Head of caudate nucleus (tissue), 42 donors: ENCODE measurements at regions not wholly inside any gene's neighbourhood (a gene's known extent, or its start where the extent isn't known, plus 50 kb on each side); places are given as distances from the start of the nearest gene placed in this dataset.

Source experiments
- DNase-seq, 42 donors: peaks; one replicate each; pipeline versions ENCODE4 v3.0.0 to v3.0.0-alpha.2; 2020 to 2021; ENCODE audit warnings: mixed read lengths in 7 of 42
- intact Hi-C: fragments of 100-400 bp; cut with DNase I; formaldehyde crosslinking; loops from one replicate; pipeline ENCODE4 v1.15.0; 2022

DNA sequence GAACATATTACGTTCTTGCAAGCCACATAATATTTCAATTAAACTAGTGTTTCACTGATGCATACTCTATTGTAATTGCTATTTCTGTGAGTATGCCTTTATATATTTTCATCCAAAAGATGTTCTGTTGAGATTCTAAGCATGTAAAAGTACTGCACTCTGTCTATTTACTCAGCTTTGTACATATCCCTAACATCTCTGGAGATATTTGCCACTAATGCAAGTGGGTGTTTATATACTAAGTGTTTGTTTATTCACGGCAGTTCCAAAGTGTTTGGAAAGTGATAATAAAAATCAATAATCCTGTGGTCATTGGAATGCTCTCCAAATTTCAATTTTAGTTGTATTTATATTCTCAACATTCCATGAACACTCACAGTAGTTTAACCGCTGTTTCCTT lies 1989.0 kb downstream of the C4orf33 start:
- intact Hi-C loops, result no loop called here
- DNase-seq, result no peak

DNA sequence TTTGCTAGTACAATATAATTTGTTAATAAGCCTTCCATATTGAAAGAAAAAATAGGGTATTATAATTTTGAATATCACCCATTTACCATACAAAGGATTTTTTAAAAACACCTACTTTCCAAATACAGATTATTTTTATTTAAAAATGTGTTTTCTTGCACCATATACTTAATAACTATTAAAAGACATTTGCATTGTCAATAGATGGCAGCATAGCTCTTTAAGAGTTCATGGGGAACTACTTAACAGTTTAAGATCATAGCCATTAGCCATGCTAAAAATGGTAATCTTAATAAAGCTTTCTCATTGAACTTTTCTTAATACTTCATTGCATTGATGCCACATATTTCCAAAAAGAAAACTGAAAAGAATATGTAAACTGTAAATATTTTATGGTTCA lies 1995.9 kb downstream of the C4orf33 start:
- intact Hi-C loops, result no loop called here

DNA sequence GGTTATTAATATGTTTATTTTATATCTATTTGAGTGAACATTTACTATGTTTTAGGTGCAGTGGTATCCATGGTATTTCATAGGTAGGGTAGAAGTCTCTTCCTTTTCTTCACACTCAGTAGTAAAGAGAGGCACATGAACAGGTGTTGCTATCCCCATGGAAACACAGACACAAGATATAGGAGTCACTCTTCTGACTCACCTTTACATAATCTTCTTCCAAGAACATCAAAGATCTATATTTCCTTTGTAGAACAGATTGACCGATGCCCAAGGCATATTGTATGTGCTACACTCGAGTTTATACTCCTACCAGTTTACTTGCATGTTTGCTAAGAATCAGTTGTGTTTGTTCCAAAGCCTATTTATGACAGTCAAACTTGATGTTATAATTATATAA lies 1997.4 kb downstream of the C4orf33 start:
- intact Hi-C loops, result no loop called here
- DNase-seq, result no peak

More for the DNA sequence above, 1995.9 kb downstream of the C4orf33 start:
- DNase-seq, result no peak

DNA sequence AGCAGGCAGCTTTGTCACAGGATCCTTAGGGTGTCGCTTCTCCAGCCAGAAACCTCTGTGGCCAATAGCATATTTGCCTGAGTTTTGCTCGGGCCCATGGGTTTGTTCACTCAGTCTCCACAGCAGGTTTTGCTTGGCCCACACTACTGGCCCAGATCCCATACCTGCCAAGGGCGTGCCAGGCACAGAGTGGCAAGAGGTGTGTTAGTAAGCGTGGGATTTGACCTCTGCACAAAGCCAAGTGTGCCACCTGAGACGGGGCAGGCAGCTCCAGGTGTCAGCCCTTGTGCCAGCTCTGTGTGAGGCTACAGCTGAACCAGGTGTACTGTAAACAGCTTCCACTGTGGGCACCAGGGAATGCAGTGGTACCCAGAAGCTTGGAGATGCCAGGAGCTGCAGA lies 2003.0 kb downstream of the C4orf33 start:
- no peak for DNase-seq
- intact Hi-C loops, result no loop called here

DNA sequence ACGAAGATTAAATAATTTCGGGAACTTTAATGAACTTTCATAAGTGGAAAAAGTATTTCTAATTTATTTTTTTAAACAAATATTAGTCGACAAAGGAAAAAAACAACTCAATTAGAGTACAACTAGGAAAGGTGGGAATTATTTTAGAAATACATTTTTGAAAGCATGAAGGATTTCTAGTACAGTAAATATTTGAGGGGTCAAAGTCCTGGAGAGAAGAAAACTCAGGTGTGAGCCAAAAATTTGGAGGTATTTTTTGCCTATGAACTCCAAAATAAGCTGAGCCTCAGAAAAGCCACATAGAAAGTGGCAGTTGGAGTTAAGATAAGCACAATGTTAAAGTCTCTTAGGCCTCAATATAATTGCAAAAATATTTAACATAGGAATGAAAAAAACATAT lies 2017.3 kb downstream of the C4orf33 start:
- intact Hi-C loops, result no loop called here
- no peak for DNase-seq

DNA sequence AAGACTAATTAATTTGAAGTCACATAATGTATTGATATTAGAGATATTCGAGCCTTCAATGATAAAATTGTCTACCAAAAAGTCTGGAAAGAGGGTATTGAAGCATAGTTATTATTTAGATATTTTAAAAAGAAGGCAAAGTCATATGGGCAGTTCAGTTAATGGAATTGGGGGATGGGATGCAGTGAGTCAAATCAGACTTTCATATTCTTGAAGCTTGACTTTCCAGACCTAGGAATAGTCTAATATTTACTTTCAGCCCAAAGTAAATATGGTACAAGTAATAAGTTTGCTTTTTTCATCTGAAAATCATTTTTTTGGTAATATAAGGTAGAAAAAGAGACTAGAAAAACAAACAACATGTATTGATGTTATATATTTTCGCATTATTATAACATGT lies 2017.8 kb downstream of the C4orf33 start:
- no peak for DNase-seq
- intact Hi-C loops, result no loop called here

DNA sequence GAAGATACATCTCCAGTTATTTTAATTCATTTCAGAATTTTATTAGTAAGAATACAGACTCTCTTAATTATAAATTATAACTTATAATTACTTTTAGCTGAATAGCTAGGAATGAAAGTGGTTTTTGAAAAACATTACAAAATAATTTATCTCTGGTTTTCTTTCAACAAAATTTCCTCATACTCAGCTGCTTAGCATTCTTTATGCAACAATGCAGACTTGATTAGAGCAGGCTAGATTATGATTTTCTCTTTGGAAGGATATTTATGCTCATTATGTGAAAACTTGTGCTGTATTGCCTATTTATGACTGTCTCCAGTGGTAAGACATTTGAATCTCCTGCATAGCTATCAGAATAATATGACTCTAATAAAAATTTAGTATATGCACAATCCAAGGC lies 2023.7 kb downstream of the C4orf33 start:
- no peak for DNase-seq
- intact Hi-C loops, result no loop called here

DNA sequence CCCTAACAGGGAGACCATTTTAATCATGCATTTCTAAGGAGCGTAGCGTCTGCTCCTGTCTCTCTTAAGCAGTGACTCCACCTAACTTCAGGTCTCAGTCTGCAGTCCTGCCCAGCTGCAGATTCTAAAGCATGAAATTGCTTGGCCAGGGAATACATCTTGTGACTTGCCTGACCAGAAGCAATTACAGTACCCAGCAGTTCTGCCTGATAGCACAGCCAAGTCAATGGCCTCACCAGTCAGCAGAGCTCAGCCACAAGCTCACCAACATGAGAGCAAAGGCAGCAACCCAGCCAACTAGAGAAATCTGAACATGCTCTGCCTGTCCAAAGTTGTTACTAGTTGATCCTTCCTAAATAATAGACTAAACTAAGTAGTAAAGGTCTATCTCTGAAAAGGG lies 2011.9 kb upstream of the PCDH10 start:
- DNase-seq, result no peak
- intact Hi-C loops, result no loop called here

DNA sequence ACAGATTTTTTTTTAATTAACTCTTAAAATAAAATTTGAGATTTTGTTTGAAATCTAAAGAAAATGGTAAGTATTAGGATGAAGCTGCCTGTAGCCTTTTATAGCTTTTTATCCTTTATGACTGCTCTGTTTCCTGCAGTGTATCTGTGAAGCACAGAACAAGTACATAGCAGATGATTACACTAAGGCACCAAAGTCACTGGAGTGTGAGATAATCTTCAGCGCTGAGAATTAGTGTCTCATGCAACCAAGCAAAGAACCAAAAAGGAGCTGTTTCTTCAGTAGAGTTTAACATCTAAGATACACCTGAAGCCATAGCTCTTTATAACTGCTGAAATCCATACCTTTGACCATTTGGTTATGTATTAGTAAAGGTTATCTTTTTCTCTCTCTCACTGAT lies 1989.8 kb upstream of the PCDH10 start:
- no peak for DNase-seq
- intact Hi-C loops, result no loop called here

DNA sequence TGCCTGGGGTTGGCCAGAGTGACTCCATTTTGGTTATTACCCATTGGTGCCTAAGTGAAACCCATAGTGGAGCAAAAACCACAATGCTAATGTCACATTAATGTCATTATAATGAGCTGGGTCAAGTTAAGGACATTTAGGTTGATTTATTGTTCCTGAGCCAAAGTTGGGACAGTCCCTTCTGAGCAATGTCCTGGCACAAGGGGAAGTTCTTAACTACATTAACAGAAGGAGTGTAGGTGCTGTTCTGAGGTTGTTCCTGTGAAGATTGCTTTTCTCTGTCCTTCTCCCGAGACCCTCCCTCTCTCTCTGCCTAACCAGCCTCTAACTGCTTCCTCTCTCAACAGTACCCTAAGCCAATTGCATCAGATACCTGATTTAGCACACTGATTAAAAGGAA lies 1956.8 kb upstream of the PCDH10 start:
- no peak for DNase-seq
- intact Hi-C loops, result no loop called here

DNA sequence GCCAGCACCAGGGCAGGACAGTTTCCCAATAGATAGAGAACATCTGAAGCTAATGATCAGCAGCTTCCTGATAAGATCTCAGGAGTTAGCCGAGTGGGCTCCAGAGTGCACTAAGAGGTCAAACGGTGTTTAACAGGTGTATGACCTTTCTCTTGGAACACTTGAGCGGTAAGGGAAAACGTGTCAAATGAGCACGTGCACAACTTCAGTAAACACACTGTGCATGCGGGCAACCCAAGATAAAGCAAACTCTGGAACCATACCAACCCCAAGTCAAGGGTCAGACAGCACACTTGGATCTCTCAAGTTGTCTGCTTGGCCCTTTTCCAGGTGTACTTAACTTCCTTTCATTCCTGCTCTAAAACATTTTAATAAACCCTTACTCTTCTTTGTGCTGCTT lies 1941.5 kb upstream of the PCDH10 start:
- no peak for DNase-seq
- intact Hi-C loops, result no loop called here

DNA sequence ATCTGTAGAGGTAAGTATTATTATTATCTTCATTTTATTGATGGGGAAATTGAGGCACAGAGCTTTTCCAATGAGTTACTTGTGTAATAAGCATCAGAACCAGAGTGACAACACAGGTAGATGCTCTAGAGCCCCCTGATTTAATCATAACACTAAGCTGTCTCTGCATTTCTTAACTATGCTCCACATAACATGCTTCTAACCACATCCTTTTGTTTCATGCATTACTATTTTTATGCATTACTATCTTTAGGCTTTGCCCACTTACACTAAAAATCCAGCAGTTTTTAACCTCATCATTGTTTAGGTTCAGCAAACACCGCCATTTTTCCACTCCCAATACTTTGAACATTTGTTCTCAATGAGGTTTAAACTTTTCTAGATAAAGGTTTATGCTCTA lies 1900.8 kb upstream of the PCDH10 start:
- intact Hi-C loops, result no loop called here
- no peak for DNase-seq

DNA sequence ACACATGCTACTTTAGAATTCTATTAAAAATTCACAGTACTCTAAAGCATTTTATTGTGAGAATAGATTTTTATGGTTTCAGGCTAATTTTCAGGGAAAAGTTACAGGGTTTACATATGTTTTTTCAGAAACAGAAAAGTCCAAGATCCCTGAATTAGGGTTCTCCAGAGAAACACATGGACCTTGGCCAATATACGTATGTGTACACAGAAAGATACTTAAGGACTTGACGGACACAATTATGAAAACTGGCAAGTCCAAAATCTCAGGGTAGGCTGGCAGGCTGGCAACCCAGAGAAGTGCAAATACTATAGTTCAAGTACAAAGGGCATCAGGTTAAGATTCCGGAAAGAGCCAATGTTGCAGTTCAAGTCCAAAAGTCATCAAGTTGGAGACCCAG lies 1897.8 kb upstream of the PCDH10 start:
- no peak for DNase-seq
- intact Hi-C loops, result no loop called here

DNA sequence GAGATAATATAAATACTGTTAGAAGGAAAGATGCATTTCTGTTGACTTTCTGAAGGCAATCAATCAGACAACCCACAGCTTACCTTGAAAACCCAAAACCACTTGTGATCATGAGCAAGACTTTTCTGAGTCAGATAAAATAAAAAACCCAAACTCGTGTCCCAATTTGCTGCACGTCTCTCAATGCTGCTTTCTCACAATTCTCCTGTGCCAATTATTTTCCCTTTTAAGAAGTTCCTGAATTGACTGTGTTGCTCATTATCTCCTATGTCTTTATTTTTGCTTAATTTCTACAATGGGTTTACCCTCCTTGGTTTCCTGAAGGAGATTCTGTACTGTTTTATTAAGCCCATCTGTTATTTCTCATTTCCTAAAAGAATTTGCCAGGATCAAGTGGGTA lies 1891.9 kb upstream of the PCDH10 start:
- intact Hi-C loops, result no loop called here
- DNase-seq, result no peak

DNA sequence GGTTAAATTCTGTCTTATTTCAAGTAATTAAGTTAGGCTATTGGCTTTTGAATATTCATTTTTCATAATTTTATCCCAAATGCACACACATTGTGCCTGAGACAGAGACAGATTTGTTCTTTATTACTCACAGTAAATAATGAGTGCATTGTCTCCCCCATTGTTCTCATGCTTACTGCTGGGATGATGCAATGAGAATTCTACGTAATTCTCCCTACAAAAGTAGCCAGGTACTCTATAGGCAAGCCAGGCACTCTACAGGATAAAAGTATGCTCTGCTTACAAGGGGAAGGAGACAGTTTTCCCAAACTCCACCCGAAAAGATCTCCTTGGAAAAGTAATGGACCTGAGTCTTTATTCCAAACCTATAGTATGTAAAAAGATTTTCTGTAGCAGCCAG lies 1890.7 kb upstream of the PCDH10 start:
- intact Hi-C loops, result no loop called here
- peak in 3 of 42 donors; percentile 4 to 22 (median 6) for DNase-seq

DNA sequence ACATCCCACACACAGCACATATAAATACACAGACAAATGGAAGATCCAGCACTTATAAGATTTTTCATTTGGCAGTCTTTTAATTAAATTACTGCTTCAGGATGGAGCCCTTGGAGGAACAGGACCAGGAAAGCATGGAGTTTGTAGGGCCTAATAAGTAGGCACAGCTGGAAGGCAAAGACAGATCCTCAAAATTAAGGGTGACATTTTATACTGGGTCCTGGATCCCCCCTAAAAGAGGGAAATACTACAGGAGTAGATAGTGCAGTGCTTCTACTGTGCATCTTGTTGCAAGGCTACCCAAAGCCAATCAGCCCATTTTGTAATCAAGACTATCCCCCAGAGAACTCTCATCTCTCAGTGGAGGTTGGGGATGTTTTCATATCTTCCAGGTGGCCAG lies 1860.7 kb upstream of the PCDH10 start:
- no peak for DNase-seq
- intact Hi-C loops, result no loop called here

DNA sequence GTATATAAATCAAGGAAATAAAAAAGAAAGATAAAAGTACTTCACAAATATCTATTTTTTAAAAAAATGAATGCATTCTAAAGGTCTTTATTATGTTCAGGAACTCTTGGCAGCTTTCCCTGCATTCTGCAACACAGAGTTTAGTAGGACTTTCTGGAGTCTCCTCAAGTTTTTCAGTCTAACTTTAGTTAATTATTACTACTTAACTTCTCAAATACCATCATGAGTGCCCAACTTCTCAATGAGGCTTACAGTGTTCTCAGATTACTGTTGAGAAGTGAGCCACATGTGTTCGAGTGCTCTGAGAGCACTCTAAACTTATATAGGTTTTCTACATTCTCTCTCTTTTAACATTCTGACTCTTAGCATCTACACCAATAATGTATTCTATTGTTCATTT lies 1852.9 kb upstream of the PCDH10 start:
- intact Hi-C loops, result no loop called here
- DNase-seq, result no peak

DNA sequence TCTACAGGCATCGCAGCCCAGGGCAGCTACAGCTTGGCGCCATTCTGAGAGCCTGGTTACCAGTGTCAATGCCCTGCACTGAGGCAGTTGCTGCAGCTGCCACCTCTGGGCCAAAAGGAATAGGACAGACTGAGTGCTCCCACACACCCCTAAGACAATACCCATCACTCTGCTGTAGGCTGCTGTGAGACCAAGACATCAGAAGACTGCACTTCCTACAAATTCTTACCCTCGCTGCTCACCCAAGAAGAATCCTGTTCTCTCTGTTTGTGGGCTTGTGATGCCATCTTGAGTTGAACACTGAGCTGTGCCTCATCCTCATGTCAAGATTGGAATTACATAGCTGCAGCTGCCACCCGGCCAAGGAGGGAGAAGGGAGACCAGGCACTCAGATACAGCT lies 1847.0 kb upstream of the PCDH10 start:
- peak in 5 of 42 donors; percentile 2 to 26 (median 5) for DNase-seq
- intact Hi-C loops, result no loop called here

DNA sequence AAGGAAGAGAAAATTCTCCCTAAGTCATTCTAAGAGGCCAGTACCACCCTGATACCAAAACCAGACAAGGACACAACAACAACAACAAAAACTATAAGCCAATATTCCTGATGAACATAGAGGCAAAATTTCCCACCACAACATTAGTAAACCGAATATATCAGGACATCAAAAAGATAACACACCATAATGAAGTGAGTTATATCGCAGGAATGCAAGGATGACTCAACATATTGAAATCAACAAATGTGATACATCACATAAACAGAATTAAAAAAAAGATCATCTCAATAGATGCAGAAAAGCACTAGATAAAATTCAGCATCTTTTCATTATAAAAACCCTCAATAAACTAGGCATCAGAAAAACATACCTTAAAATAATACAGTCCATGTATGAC lies 1844.4 kb upstream of the PCDH10 start:
- no peak for DNase-seq
- intact Hi-C loops, result no loop called here

DNA sequence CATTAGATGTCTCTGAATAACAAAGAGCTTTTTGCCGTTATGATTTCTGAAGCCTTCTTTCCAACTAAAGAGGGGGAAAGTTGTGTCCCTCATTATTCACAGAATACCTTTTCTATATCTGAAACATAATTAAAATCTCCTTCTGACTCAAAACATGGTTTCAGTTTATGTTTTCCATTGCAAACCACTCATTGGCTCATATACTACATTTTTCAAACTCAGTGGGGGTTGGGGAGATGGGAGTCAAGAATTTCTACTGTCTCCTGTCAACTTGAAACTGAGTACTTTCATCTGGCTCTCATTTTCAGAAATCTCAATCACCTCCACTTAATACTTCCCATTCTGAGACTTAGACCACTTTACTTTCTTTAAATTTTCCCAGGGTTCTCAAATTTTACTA lies 1839.5 kb upstream of the PCDH10 start:
- no peak for DNase-seq
- intact Hi-C loops, result no loop called here

DNA sequence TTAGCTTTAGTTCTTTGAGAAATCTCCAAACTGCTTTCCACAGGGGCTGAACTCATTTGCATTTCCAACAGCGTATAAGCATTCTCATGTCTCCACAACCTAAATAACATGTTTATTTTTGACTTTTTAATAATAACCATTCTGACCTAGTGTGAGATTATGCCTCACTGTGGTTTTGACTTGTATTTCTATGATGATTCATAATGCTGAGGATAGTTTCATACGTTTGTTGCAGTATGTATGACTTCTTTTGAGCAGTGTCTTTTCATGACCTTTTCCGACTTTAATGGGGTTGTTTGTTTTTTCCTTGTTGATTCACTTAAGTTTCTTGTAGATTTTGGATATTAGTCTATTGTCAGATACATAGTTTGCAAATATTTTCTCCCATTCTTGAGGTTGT lies 1833.0 kb upstream of the PCDH10 start:
- no peak for DNase-seq
- intact Hi-C loops, result no loop called here

DNA sequence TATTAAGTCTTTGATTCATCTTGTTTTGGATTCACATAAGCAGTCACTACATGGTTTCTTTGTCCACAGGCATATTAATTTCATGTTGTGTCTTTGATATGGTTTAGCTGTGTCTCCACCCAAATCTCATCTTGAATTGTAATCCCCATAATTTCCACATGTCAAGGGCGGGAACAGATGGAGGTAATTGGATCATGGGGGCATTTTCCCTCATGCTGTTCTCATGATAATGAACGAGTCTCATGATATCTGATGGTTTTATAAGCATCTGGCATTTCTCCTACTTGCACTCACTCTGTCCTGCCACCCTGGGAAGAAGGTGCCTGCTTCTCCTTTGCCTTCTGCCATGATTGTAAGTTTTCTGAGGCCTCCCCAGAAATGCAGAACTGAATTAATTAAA lies 1811.2 kb upstream of the PCDH10 start:
- intact Hi-C loops, result no loop called here
- DNase-seq, result no peak

DNA sequence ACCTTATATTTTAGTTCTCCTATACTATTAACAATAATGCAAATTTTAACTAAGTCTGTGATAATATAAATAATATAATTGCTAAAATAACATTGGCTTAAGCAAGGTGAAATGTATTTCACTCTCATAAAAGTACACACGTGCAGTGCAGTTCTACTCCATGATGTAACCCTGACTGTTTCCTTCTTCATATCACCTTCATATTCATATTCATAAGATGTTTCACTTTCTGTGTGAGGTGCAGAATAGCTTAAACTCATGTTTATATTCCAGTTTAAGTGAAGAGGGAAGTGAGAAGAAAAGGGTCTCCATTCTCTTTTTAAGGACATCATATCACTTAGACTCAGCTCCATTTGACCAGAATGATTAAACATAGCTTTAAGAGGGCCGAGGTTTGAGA lies 1810.0 kb upstream of the PCDH10 start:
- intact Hi-C loops, result no loop called here
- DNase-seq, result no peak
